SW480 (cell line): ENCODE measurements at regions not wholly inside any gene's neighbourhood (a gene's known extent, or its start where the extent isn't known, plus 50 kb on each side); places are given as distances from the start of the nearest gene placed in this dataset.

Experiments
- DNase-seq: peaks from one replicate; pipeline ENCODE4 v3.0.0-alpha.2; 2016; ENCODE audit warnings: low spot score

DNA sequence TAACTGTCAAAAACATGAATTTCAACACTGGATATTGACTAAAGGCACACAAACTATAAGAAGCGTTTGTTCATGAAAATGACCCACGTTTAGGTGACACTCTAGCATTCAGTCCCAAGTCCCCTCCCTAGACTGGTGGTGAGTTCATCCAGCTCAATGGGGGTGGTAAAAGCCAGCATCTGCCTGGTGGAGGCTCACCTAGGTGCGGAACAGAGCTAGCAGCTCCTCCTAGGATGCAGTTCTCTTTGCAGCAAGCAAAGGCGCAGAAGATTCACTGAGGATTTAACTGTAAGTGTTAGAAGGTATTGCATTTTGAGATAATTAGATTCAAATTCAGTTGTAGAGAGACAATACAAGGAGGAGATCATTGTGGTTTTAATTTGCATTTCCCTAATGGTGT, 87.6 kb downstream of the VSTM2A start:
- DNase-seq: no peak

DNA sequence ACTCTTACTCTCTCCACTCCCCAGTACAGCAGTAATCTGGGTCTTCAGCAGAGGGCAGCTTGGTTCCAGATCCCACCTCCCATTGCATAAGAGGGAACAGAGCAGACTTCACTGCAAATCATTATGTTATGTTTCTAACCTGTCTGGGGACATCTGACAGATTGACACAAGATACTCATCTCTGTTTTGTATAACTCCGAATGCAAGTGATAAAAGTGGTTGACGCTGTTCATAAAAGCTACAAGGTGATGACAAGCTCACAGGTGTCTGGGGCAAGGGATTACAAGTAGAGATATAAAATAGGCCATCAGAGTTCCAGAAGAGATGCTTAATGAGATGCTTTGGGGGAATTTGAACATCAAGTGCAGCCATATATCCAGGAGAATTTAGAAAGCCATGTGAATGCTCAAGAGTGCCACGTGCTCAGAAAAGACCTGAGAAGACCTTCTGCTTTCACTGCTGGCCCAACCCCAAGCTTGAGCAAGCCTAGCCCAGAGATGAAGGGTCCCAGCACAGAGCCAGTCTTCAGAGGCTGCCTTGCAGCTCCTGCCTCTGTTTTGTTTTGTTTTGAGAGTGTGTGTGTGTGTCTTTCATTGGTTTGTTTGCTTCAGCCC, 80.6 kb downstream of the VSTM2A start:
- DNase-seq: no peak
